Spleen (tissue), 7 donors: ENCODE measurements at regions not wholly inside any gene's neighbourhood (a gene's known extent, or its start where the extent isn't known, plus 50 kb on each side); places are given as distances from the start of the nearest gene placed in this dataset.

Experiments
- CTCF ChIP-seq, 11 experiments: fragments of 200-600 bp in 7 of 11; fragments of 450-650 bp in 4 of 11; sonication (generic) in 4 of 11; IDR thresholded peaks in 8 of 11; conservative IDR thresholded peaks in 3 of 11; 1 replicate in 7 of 11; 2 replicates in 4 of 11; pipeline versions ENCODE4 v1.4.0 to v1.8.0; 2016 to 2021; ENCODE audit warnings: antibody characterized with exemption in 11 of 11, inconsistent platforms in 4 of 11, mild to moderate bottlenecking in 1 of 11
- POLR2A ChIP-seq, 3 donors: fragments of 450-650 bp; IDR thresholded peaks; one replicate each; pipeline ENCODE4 v1.5.1; 2017; ENCODE audit warnings: antibody characterized with exemption in 3 of 3, mild to moderate bottlenecking in 1 of 3
- donor health status: DM: no; HTN: no; CAD: no; lungs with moderate emphysema.
- donor health status: DM: no; HTN: no; CAD: no.
- donor health status: DM: no; HTN: no; CAD: no.

DNA sequence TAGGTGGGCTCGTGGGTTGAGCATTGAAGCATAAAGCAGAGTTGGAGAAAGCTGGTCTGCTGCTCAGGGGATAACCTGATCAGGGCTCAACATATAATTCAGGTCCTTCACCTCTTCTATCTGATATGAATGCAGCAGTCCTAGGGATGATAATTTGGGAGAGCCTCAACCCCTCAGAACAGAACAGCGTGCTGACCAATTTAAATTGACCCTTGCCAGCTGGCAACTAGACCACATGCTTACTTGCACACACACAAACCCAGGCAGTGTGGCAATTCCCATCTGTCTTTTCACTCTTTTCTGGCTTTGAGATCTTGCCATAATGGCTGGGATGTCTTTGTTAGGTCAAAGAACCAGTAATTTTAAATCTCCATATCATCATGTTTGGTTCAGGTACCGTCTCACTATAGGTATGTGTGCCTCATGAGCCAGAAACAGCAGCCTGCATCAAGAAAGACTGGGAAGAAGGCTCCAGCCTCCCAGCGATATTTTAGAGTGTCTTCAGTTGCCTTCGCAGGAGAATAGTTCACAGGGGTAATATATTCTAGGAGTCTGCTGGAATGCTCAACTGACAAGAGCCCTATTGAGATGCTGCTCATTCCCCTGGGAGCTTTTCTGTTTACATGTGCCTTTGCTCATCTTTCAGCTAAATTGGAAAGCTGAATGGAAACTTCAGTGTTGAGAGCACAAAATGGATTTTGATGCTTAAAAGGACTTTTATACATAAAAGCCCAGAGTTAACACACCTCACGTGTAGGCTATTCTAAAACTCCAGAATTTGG is 497.6 kb downstream of the RASEF start:
- TF ChIP-seq POLR2A (IDR thresholded peaks at IDR 0.05) (no peak), CTCF (IDR thresholded peaks at IDR 0.05 in 8 of 11, conservative IDR thresholded peaks at IDR 0.05 in 3 of 11) (no peak)
